Right ventricle myocardium superior (tissue), 1 donor: ENCODE measurements at regions not wholly inside any gene's neighbourhood (a gene's known extent, or its start where the extent isn't known, plus 50 kb on each side); places are given as distances from the start of the nearest gene placed in this dataset.

Experiments used
- ATAC-seq: fragments of 200-7000 bp; cut with Tn5 transposase; one replicate; pipeline ENCODE4 v1.9.1; 2020; ENCODE audit warnings: mild to moderate bottlenecking; ENCODE audit not compliant: poor library complexity
- DNase-seq: peaks from one replicate; pipeline ENCODE4 v3.0.0-alpha.2; 2020
- intact Hi-C: fragments of 100-400 bp; cut with DNase I; formaldehyde crosslinking; loops from one replicate; pipeline ENCODE4 v1.11.2; 2022
- donor health status: DM: no; HTN: yes; CAD: no; lungs with severe emphysema.

DNA sequence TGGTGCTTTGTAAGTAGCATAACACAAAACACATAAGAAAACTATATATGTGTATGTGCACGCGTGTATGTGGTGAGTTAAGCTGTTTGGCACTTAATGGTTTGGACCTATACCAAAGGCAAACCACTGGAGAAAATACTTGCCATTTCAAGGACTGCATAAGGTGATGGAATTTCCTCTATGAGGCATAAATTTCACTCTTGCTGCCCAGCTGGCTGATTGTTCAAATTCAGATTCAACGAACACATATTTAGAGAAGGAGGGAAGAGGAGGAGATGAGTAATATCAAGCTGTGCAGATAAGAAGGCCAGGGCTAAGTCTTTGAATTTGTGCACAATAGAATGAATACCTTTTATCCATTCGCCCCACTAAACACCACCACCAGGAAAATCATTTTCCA is 470.6 kb upstream of the MPDZ start:
- DNase-seq (no peak), ATAC-seq (no peak)
- intact Hi-C loops: no loop called here

DNA sequence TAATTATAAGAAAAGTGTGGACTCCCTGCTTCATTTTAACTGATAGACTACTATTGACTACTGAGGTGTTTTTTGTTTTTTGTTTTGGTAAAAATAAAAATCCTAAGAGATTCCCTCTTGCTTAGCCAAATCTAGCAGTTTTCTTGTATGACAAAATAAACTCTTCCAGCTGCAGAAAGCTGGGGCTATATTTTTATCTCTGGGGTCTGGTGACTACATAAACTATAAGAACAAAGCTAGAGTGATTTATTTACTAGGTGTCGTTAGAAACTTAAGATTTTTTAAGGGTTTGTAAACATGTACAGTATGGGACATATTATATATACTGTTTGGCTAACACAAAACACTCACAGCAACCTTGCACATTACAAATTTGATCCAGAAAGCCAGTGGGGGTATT is 467.4 kb upstream of the MPDZ start:
- no peak for DNase-seq
- ATAC-seq: no peak
- intact Hi-C loops: no loop called here

DNA sequence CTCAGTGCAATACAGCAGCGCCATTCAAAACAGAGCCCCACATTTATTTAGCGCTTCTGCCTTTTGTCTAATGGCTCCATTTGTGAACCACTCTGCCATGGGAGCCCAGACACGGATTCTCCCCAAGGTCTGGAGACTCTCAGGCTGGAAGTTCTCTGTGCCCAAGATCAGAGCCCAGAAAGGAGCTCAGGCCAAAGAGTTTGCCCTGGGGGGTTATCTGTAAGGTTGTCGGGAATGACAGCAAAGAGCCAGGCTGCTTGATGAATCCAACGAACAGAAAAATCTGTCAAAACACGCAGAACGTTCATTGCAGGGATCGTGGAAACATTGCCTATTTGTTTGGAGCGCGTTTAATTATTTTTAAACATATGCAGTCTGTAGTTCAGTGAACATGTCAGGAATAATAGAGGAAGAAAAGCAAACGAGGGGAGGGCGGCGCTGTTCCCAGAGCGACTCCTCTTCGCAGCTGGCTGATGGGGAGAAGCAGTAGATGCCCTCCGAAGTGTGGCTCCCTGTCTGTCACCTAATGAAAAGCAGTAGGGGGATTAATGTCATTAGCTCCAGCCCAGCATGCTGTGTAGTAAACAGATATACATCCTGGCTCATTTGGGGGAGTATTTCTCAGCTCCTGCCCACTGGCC is 464.9 kb upstream of the MPDZ start:
- ATAC-seq (no peak), DNase-seq (no peak)
- intact Hi-C loops: no loop called here

DNA sequence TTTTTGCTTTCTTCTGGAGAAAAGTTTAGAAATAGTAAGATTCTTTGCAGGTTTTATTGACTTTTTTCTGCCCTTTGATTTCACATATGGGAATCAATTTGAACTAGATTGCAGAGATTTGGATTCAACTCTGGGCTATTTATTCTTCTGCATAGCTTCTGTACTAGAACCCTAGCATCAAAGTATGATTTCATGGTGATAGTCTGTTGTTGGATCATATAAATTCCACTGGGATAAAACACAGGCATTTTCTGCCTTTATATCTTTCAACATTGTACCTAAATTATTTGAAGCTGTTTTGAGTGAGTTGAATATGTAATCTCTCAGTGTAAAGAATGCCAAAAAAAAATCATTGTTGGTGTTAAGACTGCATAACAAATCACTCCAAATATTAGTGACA is 458.4 kb upstream of the MPDZ start:
- no peak for DNase-seq
- intact Hi-C loops: no loop called here
- ATAC-seq: no peak

DNA sequence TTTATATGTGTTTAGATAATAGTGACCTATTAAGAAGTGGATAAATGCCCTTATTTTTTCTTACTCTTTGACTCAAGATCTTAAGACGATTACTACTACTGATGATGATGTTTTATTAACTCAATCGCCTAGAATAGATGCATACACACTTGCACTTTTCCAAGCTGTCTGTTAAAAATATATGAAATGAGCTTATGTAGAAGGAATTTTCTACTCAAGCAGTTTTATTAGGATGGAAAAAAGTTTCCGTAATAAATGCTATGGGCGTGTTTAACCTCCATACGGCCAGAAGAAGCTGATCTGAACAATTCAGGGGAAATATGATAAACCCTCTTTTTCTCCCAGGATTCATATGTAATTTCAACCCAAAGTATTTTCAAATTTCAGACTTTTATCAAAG is 455.7 kb upstream of the MPDZ start:
- ATAC-seq (no peak), DNase-seq (no peak)
- intact Hi-C loops: no loop called here

DNA sequence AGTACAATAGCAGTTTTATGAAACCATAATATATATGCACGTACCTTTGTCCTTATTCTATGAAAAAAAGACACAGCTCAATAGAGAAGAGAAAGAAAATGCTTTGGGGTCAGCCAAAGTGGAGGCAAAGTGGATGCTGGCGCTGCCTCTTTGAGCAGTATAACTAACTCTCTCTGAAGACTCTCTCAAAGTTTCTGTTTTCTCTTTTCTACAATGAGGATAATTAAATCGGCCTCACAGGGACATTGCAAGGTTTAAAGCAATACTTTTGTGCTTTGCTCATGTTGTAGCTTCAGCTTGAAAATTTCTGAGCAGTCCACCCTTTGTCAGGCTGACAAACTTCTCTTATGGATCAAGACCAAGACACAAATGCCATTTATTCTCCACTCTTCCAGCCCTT is 455.1 kb upstream of the MPDZ start:
- intact Hi-C loops: no loop called here
- ATAC-seq: no peak
- DNase-seq: no peak

DNA sequence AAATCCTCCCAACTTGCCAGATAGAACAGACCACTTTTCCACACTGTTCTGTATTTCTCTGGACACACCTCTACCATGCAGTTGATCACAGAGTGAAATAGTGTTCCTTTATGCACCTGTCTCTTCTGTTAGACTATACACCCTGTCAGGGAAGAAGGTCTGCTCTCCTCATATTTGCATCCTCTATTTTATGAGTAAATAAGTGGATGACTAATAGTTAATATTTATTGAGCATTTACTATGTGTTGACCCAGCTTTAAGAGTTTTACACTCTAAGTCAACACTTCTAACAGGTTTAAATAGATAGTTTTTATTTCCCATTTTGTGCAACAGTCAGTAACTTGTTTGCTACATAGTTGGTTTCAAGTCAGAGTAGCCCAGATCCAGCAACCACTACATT is 452.8 kb upstream of the MPDZ start:
- intact Hi-C loops: no loop called here
- ATAC-seq: no peak
- DNase-seq: no peak

DNA sequence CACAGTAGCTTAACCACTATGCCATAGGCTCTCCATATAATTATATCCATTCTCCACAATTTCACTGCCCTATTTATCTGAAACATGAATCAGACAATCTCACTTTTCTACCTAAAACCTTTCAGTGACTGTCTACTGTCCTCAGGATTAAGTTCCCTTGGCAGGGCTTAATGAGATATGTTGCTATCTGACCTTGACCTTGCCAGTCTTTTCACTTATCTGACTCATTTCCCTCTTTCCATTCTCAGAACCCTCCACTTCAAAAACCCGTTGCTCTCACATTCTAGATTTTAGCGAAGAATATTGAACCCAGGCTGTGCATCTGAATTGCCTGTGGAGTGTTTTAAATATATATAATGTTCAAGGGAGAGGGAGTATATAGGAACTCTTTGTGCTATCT is 452.1 kb upstream of the MPDZ start:
- intact Hi-C loops: no loop called here
- DNase-seq (no peak), ATAC-seq (peak; percentile 37)

DNA sequence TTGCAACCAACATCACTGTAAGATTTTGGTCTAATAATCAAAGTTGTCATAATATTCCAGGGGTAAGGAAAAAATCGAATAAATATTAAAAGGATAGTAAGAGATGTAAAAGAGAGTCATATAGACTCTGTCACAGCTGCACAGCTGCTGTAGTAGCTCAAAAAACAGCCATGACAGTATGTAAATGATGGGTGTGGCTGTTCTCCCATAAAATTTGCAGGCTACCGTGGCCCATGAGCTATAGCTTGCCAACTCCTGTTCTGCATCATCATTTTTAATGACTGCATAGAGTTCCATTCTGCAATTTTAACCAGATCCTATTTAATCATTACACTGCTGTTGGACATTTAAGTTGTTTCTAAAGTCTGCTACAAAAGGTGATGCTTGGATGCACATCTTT is 450.5 kb upstream of the MPDZ start:
- no peak for DNase-seq
- intact Hi-C loops: no loop called here
- ATAC-seq: no peak

DNA sequence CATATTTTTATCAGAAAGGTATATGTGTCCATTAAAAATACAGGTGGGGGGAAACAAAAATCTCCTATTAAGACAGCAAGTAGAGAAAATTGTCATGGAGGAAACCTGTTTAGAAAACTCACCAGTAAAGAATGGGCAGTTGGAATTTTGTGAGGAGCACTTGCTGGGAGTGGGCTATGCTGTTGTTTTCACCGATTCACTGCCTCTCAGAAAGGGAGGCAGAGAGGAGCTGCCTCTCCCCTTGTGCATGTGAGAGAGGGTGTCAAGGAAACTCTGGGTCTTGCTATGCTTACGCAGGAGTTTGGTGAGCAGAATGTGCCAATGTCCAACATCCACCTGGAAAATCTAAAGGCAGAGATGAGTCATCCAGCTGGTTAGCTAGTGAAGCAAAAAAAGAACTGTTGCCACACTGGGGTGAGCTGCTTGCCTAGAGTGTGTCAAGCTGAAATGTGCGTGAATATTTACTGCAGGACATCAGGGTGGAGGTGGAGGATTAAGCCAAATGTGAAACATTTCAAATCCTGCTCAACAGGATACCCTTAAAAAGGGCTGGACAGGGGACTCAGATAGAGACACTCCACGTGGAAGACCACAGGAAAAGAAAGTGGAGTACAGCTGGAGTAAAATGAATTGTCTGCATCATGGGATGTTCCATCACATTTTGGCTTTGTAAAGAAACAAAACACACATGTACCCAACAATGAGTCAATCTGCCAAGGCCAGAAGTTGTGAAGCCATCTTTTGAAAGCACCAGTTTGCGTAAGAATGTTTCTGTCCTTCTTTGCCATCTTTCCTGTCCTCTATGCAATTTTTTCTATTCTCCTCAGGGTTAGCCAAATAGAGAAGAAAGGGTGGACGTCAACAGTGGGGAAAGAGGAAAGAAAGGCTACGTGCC is 449.7 kb upstream of the MPDZ start:
- DNase-seq (no peak), ATAC-seq (peak; percentile 41)

DNA sequence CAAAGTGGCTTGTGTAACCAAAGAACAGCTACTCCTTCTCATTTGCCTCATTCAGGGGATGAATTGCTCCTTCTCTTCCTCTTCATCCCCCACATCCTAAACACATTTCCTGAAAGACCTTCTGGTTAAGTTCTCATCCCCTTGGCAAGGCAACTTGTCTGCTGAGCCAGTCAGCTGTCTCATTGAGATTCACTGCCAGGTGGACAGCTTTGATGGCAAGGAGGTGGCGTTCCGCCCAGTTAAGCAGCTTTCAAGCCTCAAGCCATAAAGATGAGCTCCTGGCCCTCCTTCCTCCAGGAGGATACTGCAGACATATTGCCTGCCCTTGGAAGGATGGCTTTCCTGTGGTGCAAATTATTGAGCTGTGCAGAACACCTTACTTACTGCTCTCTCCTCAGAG is 448.6 kb upstream of the MPDZ start:
- ATAC-seq: no peak
- intact Hi-C loops: no loop called here
- no peak for DNase-seq

More for the DNA sequence above, 449.7 kb upstream of the MPDZ start:
- intact Hi-C loops: no loop called here

DNA sequence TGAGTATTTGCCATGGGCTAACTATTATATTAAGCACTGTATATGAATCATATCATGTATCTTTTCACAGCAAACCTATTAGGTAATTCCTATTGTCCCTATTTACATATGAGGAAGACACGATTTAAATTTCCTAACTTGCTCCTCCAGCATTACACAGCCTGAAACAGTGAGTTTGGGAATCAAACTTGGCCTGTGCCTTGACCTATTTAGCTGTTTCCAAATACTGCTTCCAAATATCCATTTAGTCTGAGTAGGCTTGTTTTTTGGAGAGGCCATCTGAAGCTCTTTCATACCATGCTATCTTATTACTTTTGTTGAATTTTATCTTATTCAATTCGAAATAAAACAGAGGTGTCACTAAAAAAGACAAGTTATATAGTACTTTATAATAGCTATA is 447.3 kb upstream of the MPDZ start:
- intact Hi-C loops: no loop called here
- DNase-seq (no peak), ATAC-seq (peak; percentile 74)

DNA sequence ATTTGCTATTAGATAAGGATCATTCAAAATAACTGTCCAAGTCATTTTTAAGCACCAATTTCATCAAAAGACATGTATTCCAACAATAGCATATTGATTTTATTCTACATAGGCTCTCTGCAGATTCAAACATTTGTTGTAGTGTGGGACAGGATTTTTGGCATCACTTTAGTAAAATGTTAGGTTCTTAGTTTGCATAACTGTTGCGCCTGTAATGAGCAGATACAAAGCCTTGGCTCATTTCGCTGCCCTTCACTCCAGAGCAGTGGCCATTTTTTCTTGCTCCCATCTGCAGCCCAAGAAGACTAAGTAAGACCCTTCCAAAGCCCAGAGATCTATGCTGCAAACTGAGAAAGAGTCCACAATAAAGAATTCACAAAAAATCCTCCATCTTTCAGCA is 446.0 kb upstream of the MPDZ start:
- DNase-seq (no peak), ATAC-seq (no peak)
- intact Hi-C loops: no loop called here

DNA sequence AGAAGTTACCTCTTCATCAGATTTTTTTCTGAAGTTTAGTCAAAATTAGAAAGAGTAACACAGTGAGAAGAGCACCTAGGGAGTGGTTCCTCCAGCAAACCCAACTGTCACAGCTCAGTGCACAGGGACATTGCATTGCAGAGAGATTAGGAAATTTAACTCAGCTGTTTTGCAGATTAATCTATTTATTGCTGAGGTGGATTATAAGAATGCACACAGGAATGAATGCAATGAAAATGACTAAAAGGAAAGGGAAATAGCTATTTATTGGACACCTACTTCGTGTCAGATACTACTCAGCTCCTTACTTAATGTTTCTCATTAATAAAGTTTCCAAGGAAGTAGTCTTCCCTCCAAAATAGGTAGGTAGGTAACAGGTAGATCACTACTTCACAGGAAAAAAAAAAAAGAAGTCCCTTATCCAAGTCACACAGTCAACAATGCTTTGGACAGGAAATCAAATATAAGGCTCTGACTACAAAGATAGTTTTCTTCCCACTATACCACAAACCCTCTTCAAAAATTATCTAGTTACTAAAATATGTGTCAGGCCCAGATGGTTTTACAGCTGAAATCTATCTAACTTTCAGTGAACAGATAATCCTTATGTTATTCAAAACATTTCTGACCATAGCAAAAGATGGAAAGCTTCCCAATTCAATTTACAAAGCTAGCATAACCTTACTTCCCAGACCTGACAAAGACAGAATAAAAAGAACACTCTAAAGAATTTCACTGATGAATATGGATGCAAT is 442.2 kb upstream of the MPDZ start:
- intact Hi-C loops: no loop called here
- ATAC-seq (no peak), DNase-seq (no peak)

DNA sequence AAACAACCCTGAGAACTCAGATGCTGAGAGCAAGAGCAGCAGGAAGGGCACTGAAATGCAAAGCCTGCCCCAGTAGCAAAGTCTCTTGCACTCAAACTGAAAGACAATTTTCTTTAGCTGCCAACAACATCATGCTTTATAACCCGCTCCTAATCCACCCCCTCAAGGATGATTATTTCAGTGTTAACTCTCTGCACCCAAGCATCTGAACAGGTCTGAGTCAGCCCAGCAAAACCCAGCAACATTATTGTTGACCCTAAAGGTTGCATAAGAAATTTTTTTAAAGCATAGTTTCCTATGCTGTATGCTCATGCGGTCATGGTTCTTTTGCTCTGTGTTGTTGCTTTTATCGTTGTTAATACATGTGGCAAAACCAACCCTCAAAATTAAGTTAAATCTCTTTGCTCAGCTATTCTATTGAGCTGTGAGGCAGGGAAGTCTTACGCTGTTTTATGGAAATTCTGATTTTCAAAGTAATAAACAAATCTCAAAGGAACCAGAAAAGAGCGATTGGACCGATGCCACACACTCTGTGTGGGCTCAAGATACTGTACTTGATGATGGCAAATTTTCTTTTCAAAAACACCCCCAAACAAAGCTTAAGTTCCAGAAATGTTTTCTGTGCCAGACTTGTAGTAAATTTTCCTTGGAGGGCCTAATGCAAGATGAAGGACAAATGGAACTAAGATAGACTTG is 440.6 kb upstream of the MPDZ start:
- DNase-seq: no peak
- intact Hi-C loops: no loop called here
- ATAC-seq: no peak

DNA sequence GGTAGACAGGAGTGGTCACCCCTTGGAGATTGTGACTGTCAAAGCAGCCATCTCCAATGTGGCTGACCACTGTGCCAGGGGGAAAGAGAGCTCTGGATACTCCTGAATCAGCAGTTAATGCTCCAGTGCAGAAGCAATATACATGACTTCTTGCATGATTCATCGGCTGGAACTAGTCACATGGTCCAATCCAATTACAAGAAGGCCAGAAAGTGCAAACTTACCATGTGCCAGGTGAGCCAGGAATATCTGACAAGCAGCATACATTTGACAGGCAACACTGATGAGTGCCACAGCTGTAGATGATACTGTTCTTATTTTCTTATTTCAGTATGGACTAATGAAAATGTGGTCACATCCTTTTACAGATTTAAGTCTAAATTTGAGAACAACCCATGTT is 440.0 kb upstream of the MPDZ start:
- no peak for DNase-seq
- ATAC-seq: no peak
- intact Hi-C loops: no loop called here

DNA sequence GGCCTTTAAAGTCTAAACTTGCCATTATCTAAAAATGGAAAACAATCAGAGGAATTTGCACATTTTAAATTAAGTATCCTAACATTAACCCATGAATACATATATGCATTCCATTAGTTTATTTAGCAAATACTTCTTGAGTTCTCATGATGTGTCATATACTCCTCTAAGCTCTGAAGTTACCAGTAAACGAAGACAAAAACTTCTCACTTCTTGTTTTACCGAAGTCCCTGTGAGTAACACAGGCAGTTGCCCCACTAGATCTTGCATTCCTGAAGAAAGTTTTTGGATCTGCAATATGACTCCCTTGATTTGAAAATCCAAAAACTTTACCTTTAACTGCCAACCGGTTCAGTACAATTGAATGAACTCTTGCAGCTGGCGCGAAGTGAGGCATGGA is 439.0 kb upstream of the MPDZ start:
- ATAC-seq (no peak), DNase-seq (no peak)
- intact Hi-C loops: no loop called here

DNA sequence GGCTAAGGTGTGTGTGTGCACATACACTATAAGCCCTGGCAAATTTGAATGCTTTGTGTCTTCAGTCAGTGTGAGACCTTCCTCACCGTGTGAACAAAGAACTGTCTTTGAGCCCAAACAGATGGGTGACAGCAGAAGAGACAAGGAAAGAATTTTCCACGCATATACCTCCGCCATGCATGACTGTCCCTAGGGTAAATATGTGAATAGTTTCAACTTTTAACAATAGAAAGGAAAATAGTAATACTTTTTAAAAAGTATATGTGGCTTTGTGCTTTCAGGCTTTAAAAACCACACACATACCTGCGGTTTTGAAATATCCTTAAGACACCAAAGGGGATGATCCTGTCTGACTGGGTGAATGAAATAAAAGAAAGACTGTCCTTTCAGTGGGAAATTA is 438.6 kb upstream of the MPDZ start:
- intact Hi-C loops: no loop called here
- ATAC-seq (no peak), DNase-seq (no peak)

DNA sequence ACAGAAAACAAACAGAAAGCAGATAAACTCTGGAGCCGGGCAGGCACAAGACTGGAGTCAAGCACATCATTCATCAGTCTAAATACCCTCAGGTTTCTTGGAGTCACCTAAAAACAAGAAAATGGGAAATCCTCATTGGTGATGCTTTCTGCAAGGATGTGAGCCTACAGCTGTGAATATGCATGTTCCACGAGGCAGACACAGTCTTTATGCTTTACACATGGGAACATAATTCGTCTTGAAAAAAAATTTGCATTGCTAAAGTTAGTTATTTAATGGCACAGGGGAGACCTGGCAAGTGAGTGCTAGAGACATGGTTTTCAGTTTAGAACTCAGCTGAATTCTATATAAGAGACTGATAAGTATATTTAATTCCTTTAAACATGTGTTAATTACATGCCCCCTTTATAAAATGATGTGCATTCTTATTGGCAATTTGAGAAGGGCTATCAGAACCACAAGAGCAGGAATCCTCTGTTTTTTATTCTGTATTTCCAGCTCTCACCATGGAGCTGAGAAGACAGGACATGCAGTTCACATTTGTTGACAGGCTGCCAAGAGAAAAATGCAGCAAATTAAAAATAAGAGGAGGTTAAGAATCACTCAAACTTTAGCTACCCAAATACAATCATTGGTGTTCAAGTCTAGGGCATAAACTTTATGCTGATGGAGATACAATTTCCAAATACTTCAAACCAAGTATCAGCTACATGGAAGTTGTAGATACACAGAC is 438.0 kb upstream of the MPDZ start:
- intact Hi-C loops: no loop called here
- DNase-seq (no peak), ATAC-seq (peak; percentile 47)
